ENCODE measurements at regions not wholly inside any gene's neighbourhood (a gene's known extent, or its start where the extent isn't known, plus 50 kb on each side); places are given as distances from the start of the nearest gene placed in this dataset.

DNA sequence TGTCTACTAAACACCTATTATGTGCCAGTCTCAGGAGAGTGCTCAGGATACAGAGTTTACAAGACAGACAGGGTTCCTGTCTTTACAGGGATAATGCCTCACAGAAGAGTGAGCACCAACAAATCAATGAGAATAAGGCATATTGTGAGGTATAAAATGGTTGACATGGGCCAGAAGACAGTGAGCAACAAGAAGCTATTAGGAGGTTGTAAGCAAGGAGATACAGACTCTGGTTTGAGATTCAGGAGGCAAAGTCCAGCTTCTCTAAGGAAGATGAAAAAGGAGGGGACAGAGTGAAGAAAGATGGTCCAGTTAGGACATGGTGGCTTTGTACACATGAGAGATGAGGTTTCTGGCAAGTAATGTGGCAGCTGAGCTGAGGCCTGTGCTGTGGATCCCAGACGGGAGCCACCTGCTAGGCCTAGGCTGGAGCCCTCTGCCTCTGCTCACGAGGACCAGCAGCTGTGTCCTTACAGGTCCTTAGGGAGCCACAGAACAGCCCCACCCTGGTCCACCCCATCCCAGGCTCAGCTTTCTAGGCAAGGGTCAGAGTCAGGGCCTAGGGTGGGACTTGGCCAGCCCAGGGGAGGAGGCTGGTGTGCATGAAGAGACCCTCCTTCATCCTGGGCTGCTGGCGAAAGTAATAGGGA lies 110.5 kb downstream of the ZNF280B start:
- no peak for TF ChIP-seq RXRA (IDR thresholded peaks at IDR 0.05)
- TF ChIP-seq, protein P1, sequence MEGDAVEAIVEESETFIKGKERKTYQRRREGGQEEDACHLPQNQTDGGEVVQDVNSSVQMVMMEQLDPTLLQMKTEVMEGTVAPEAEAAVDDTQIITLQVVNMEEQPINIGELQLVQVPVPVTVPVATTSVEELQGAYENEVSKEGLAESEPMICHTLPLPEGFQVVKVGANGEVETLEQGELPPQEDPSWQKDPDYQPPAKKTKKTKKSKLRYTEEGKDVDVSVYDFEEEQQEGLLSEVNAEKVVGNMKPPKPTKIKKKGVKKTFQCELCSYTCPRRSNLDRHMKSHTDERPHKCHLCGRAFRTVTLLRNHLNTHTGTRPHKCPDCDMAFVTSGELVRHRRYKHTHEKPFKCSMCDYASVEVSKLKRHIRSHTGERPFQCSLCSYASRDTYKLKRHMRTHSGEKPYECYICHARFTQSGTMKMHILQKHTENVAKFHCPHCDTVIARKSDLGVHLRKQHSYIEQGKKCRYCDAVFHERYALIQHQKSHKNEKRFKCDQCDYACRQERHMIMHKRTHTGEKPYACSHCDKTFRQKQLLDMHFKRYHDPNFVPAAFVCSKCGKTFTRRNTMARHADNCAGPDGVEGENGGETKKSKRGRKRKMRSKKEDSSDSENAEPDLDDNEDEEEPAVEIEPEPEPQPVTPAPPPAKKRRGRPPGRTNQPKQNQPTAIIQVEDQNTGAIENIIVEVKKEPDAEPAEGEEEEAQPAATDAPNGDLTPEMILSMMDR (IDR thresholded peaks at IDR 0.05; ENCODE audit: low read depth, low read length, missing input control) = no peak
- TF ChIP-seq REST (IDR thresholded peaks at IDR 0.05) = no peak
- TF ChIP-seq TAF1 (conservative IDR thresholded peaks at IDR 0.05) = no peak
- TF ChIP-seq, protein P2, sequence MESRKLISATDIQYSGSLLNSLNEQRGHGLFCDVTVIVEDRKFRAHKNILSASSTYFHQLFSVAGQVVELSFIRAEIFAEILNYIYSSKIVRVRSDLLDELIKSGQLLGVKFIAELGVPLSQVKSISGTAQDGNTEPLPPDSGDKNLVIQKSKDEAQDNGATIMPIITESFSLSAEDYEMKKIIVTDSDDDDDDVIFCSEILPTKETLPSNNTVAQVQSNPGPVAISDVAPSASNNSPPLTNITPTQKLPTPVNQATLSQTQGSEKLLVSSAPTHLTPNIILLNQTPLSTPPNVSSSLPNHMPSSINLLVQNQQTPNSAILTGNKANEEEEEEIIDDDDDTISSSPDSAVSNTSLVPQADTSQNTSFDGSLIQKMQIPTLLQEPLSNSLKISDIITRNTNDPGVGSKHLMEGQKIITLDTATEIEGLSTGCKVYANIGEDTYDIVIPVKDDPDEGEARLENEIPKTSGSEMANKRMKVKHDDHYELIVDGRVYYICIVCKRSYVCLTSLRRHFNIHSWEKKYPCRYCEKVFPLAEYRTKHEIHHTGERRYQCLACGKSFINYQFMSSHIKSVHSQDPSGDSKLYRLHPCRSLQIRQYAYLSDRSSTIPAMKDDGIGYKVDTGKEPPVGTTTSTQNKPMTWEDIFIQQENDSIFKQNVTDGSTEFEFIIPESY (IDR thresholded peaks at IDR 0.05) = no peak
- TF ChIP-seq RAD21 (IDR thresholded peaks at IDR 0.05) = no peak
- no peak for TF ChIP-seq YY1 (IDR thresholded peaks at IDR 0.05)
